Left ventricle myocardium inferior (tissue), 1 donor: ENCODE measurements at regions not wholly inside any gene's neighbourhood (a gene's known extent, or its start where the extent isn't known, plus 50 kb on each side); places are given as distances from the start of the nearest gene placed in this dataset.

Experiments used
- DNase-seq: peaks from one replicate; pipeline ENCODE4 v3.0.0-alpha.2; 2020
- H3K27ac ChIP-seq: fragments of 200-600 bp; replicated peaks from 2 replicates; pipeline ENCODE4 v1.8.0; 2021
- H3K27me3 ChIP-seq: fragments of 200-600 bp; 2 replicates; pipeline ENCODE4 v1.8.0; 2021; ENCODE audit warnings: low read depth
- H3K36me3 ChIP-seq: fragments of 200-600 bp; 2 replicates; pipeline ENCODE4 v1.8.0; 2021
- H3K4me1 ChIP-seq: fragments of 200-600 bp; 2 replicates; pipeline ENCODE4 v1.8.0; 2021
- H3K4me3 ChIP-seq: fragments of 200-600 bp; 2 replicates; pipeline ENCODE4 v1.8.0; 2021; ENCODE audit warnings: mild to moderate bottlenecking, moderate library complexity
- H3K9me3 ChIP-seq: fragments of 200-600 bp; replicated peaks from 2 replicates; pipeline ENCODE4 v1.8.0; 2021
- CTCF ChIP-seq: fragments of 200-600 bp; IDR thresholded peaks from 2 replicates; pipeline ENCODE4 v1.8.0; 2021; ENCODE audit warnings: antibody characterized with exemption, mild to moderate bottlenecking, borderline replicate concordance
- intact Hi-C: fragments of 100-400 bp; cut with micrococcal nuclease; formaldehyde crosslinking; loops from one replicate; pipeline ENCODE4 v1.11.0; 2022
- donor health status: DM: no; HTN: yes; CAD: no; lungs with severe emphysema.

- Histone ChIP-seq H3K4me1 (peaks cover 16% of the 10 kb centered on the region), H3K27me3 (peaks cover 18% of the 10 kb centered on the region), H3K9me3 (no peaks in the 10 kb centered on the region), H3K4me3 (no peak overlapping the region), H3K27ac (peak overlapping the region; percentile 38), H3K36me3 (no peaks in the 10 kb centered on the region)
- no peak for TF ChIP-seq CTCF
- intact Hi-C loops: no loop called here
- DNase-seq: no peak
Measured at GRCh38 chr1:112317140-112317539, 78.9 kb upstream of the CTTNBP2NL start.

- TF ChIP-seq CTCF: no peak
- H3K27me3 ChIP-seq: peaks cover 14% of the 10 kb centered on the region
- no peaks in the 10 kb centered on the region for H3K9me3 ChIP-seq
- intact Hi-C loops: no loop called here
- peaks cover 16% of the 10 kb centered on the region for H3K4me1 ChIP-seq
- no peak for DNase-seq
- H3K4me3 ChIP-seq: no peak overlapping the region
- H3K27ac ChIP-seq: peak overlapping the region; percentile 38
- H3K36me3 ChIP-seq: no peaks in the 10 kb centered on the region
Measured at GRCh38 chr1:112317611-112318062, 78.4 kb upstream of the CTTNBP2NL start.

- TF ChIP-seq CTCF: no peak
- Histone ChIP-seq H3K4me1 (peaks cover 16% of the 10 kb centered on the region), H3K36me3 (no peaks in the 10 kb centered on the region), H3K27ac (no peak overlapping the region), H3K27me3 (peaks cover 8% of the 10 kb centered on the region), H3K4me3 (no peak overlapping the region), H3K9me3 (no peaks in the 10 kb centered on the region)
- intact Hi-C loops: no loop called here
- no peak for DNase-seq
Measured at GRCh38 chr1:112318263-112318662, 77.8 kb upstream of the CTTNBP2NL start.

- H3K27me3 ChIP-seq: peaks cover 2% of the 10 kb centered on the region
- TF ChIP-seq CTCF: no peak
- no peaks in the 10 kb centered on the region for H3K36me3 ChIP-seq
- no peak overlapping the region for H3K4me3 ChIP-seq
- peaks cover 16% of the 10 kb centered on the region for H3K4me1 ChIP-seq
- H3K27ac ChIP-seq: no peak overlapping the region
- no peaks in the 10 kb centered on the region for H3K9me3 ChIP-seq
- intact Hi-C loops: no loop called here
- DNase-seq: no peak
Measured at GRCh38 chr1:112318698-112319370, 77.2 kb upstream of the CTTNBP2NL start.

- Histone ChIP-seq H3K27me3 (no peaks in the 10 kb centered on the region), H3K27ac (no peak overlapping the region), H3K4me3 (no peak overlapping the region), H3K4me1 (peaks cover 16% of the 10 kb centered on the region), H3K9me3 (no peaks in the 10 kb centered on the region), H3K36me3 (no peaks in the 10 kb centered on the region)
- TF ChIP-seq CTCF: no peak
- no peak for DNase-seq
- intact Hi-C loops: no loop called here
Measured at GRCh38 chr1:112319371-112320040, 76.5 kb upstream of the CTTNBP2NL start.
